DOHH2 (cell line): ENCODE measurements at regions not wholly inside any gene's neighbourhood (a gene's known extent, or its start where the extent isn't known, plus 50 kb on each side); places are given as distances from the start of the nearest gene placed in this dataset.

Source experiments
- H3F3A ChIP-seq: fragments of 200-600 bp; sonication (generic), shearing (Covaris generic); 2 replicates; pipeline ENCODE4 v1.6.0; 2016; ENCODE audit warnings: antibody characterized with exemption, mild to moderate bottlenecking; ENCODE audit not compliant: control insufficient read depth, insufficient read depth
- H3K27ac ChIP-seq: fragments of 200-600 bp; sonication (generic); 2 replicates; pipeline ENCODE4 v1.5.1; 2014; ENCODE audit warnings: low read depth, mild to moderate bottlenecking, low read length, moderate library complexity
- H3K27me3 ChIP-seq: fragments of 200-600 bp; sonication (generic); 2 replicates; pipeline ENCODE4 v1.6.1; 2014; ENCODE audit warnings: mild to moderate bottlenecking, low read length, mixed read lengths; ENCODE audit not compliant: control insufficient read depth
- H3K36me3 ChIP-seq: fragments of 200-600 bp; sonication (generic); 2 replicates; pipeline ENCODE4 v1.6.1; 2014; ENCODE audit warnings: mild to moderate bottlenecking, low read length, moderate library complexity, mixed read lengths; ENCODE audit not compliant: control insufficient read depth
- H3K4me1 ChIP-seq: fragments of 200-600 bp; sonication (generic); 2 replicates; pipeline ENCODE4 v1.6.1; 2014; ENCODE audit warnings: mild to moderate bottlenecking, low read length, mixed read lengths; ENCODE audit not compliant: control insufficient read depth
- H3K4me2 ChIP-seq: fragments of 200-600 bp; sonication (generic); 2 replicates; pipeline ENCODE4 v1.6.0; 2014; ENCODE audit warnings: mild to moderate bottlenecking, low read length, moderate library complexity
- H3K4me3 ChIP-seq: fragments of 200-600 bp; sonication (generic); 2 replicates; pipeline ENCODE4 v1.5.1; 2014; ENCODE audit warnings: mild to moderate bottlenecking, low read length, mixed read lengths
- H3K79me2 ChIP-seq: fragments of 200-600 bp; sonication (generic); 2 replicates; pipeline ENCODE4 v1.6.1; 2014; ENCODE audit warnings: mild to moderate bottlenecking, low read length, mixed read lengths; ENCODE audit not compliant: control insufficient read depth
- H3K9me2 ChIP-seq: fragments of 200-600 bp; sonication (generic); replicated peaks from 2 replicates; pipeline ENCODE4 v1.6.1; 2014; ENCODE audit warnings: mild to moderate bottlenecking, low read length, mixed read lengths; ENCODE audit not compliant: control insufficient read depth
- H3K9me3 ChIP-seq: fragments of 200-600 bp; sonication (generic); 2 replicates; pipeline ENCODE4 v1.6.1; 2014; ENCODE audit warnings: antibody characterized with exemption, low read length, mixed read lengths; ENCODE audit not compliant: control insufficient read depth, insufficient read depth
- H4K20me1 ChIP-seq: fragments of 200-600 bp; sonication (generic); 2 replicates; pipeline ENCODE4 v1.6.0; 2014; ENCODE audit warnings: low read depth, mild to moderate bottlenecking, antibody characterized with exemption, low read length, moderate library complexity; ENCODE audit not compliant: control insufficient read depth, insufficient read depth
- EZH2phosphoT487 ChIP-seq: fragments of 200-600 bp; sonication (generic); IDR thresholded peaks from 2 replicates; pipeline ENCODE4 v1.6.1; 2017; ENCODE audit warnings: borderline replicate concordance, mild to moderate bottlenecking, antibody characterized with exemption, low read length, moderate library complexity, mixed read lengths
- TF ChIP-seq, protein P1 (sequence below): fragments of 200-600 bp; sonication (generic); IDR thresholded peaks from one replicate; pipeline ENCODE4 v1.5.1; 2014; ENCODE audit warnings: antibody characterized with exemption, mild to moderate bottlenecking, low read depth, low read length; ENCODE audit not compliant: poor library complexity, severe bottlenecking

DNA sequence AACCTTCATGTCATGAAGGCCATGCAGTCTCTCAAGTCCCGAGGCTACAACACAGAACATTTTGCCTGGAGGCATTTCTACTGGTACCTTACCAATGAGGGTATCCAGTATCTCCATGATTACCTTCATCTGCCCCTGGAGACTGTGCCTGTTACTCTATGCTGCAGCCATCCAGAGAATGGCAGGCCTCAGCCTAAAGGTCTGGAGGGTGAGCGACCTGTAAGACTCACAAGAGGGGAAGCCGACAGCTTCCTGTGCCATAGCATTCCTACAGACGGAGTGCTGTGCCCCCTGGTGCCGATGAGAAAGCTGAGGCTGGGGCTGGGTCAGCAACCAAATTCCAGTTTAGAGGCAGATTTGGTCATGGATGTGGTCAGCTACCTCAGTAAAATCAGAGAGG is 51.3 kb upstream of the CADPS start:
- Histone ChIP-seq H3K36me3 (no peaks in the 10 kb centered on the region), H3K4me2 (no peak overlapping the region), H3K79me2 (no peaks in the 10 kb centered on the region), H3K9me3 (no peaks in the 10 kb centered on the region), H3K27ac (no peak overlapping the region), H3K4me3 (no peak overlapping the region), H3F3A (no peaks in the 10 kb centered on the region), H3K27me3 (no peaks in the 10 kb centered on the region), H3K4me1 (no peaks in the 10 kb centered on the region), H4K20me1 (no peaks in the 10 kb centered on the region), H3K9me2 (no peaks in the 10 kb centered on the region)
- TF ChIP-seq, protein P1, sequence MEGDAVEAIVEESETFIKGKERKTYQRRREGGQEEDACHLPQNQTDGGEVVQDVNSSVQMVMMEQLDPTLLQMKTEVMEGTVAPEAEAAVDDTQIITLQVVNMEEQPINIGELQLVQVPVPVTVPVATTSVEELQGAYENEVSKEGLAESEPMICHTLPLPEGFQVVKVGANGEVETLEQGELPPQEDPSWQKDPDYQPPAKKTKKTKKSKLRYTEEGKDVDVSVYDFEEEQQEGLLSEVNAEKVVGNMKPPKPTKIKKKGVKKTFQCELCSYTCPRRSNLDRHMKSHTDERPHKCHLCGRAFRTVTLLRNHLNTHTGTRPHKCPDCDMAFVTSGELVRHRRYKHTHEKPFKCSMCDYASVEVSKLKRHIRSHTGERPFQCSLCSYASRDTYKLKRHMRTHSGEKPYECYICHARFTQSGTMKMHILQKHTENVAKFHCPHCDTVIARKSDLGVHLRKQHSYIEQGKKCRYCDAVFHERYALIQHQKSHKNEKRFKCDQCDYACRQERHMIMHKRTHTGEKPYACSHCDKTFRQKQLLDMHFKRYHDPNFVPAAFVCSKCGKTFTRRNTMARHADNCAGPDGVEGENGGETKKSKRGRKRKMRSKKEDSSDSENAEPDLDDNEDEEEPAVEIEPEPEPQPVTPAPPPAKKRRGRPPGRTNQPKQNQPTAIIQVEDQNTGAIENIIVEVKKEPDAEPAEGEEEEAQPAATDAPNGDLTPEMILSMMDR, result no peak
- no peak for TF ChIP-seq EZH2phosphoT487

DNA sequence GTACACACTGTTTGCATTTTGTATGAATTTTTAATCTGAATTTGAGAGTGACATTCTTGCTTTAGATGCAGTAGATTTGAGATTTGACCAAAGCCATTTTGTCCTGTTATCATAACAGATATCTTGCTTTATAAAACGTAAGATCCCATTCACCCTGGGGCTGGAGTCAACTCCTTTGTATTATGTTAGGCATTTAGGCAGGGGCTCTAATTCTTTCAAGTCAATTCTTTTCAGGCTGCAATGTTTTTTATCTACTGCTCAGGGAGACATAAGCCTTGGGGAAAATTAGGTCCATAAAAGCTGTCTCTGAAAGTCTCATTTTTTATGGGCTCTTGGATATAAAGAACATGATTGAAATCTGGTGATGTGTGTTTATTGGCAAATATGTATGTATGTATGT is 53.0 kb upstream of the CADPS start:
- Histone ChIP-seq H3K27me3 (no peaks in the 10 kb centered on the region), H3K9me3 (no peaks in the 10 kb centered on the region), H3K79me2 (no peaks in the 10 kb centered on the region), H4K20me1 (no peaks in the 10 kb centered on the region), H3K36me3 (no peaks in the 10 kb centered on the region), H3K4me2 (no peak overlapping the region), H3K27ac (no peak overlapping the region), H3K4me3 (no peak overlapping the region), H3K4me1 (no peaks in the 10 kb centered on the region), H3F3A (no peaks in the 10 kb centered on the region), H3K9me2 (no peaks in the 10 kb centered on the region)
- TF ChIP-seq, protein P1, result no peak
- TF ChIP-seq EZH2phosphoT487, result no peak

DNA sequence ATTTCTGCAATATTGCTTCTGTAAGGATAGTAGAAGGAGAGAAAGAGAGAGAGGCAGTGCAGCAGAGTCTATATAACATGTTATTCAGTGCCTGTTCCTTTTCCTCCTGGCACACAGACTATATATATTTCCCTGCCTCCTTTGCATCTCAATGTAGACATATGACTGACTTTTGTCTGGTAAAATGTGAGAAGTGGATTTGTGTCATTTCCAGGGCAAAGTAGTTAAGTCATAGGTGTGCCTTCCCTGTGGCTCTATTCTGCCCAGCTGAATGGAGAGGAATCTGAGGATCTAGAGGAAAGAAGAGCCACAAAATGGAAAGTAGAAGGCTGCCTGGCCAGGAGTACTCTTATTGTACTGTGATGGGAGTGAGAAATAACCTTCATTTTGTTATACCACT is 54.6 kb upstream of the CADPS start:
- H3K27me3 ChIP-seq, result no peaks in the 10 kb centered on the region
- no peaks in the 10 kb centered on the region for H3F3A ChIP-seq
- H3K4me1 ChIP-seq, result no peaks in the 10 kb centered on the region
- H3K9me2 ChIP-seq, result no peaks in the 10 kb centered on the region
- no peak overlapping the region for H3K27ac ChIP-seq
- no peaks in the 10 kb centered on the region for H3K9me3 ChIP-seq
- H4K20me1 ChIP-seq, result no peaks in the 10 kb centered on the region
- no peak overlapping the region for H3K4me2 ChIP-seq
- H3K79me2 ChIP-seq, result no peaks in the 10 kb centered on the region
- TF ChIP-seq, protein P1, result no peak
- TF ChIP-seq EZH2phosphoT487, result no peak
- no peak overlapping the region for H3K4me3 ChIP-seq
- no peaks in the 10 kb centered on the region for H3K36me3 ChIP-seq

DNA sequence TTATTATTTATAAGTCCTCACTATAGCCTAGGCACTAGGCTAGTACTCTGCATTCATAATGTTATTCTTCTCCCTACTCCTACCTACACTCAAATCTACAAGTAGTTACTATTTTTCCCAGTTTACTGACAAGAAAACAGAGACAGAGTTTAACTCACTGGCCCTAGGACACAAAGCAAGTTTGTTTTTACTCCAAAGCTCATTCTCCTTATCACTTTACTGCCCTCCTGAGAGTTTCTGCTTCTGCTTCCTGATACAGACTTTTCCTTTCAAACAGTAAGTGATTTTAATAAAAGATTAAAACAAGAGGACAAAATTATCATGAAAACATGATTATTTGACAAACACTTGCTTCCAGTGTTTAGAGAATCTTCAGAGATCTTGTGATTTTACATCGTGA is 60.6 kb upstream of the CADPS start:
- no peaks in the 10 kb centered on the region for H3K36me3 ChIP-seq
- H3K4me2 ChIP-seq, result no peak overlapping the region
- no peaks in the 10 kb centered on the region for H3K27me3 ChIP-seq

More for the DNA sequence above, 60.6 kb upstream of the CADPS start:
- no peak for TF ChIP-seq EZH2phosphoT487
- TF ChIP-seq, protein P1, result no peak
- Histone ChIP-seq H3F3A (no peaks in the 10 kb centered on the region), H3K9me2 (no peaks in the 10 kb centered on the region), H3K79me2 (no peaks in the 10 kb centered on the region), H3K4me3 (no peak overlapping the region), H3K4me1 (no peaks in the 10 kb centered on the region), H3K27ac (no peak overlapping the region), H4K20me1 (no peaks in the 10 kb centered on the region), H3K9me3 (no peaks in the 10 kb centered on the region)
